Pancreas (tissue), 10 donors: ENCODE measurements at regions not wholly inside any gene's neighbourhood (a gene's known extent, or its start where the extent isn't known, plus 50 kb on each side); places are given as distances from the start of the nearest gene placed in this dataset.

ENCODE experiments used
- ATAC-seq, 4 donors: fragments of 200-7000 bp; cut with Tn5 transposase; one replicate each; pipeline versions ENCODE4 v1.8.0 to v1.9.1; 2020; ENCODE audit warnings: mild to moderate bottlenecking in 4 of 4, moderate library complexity in 4 of 4
- DNase-seq, 6 donors: peaks; one replicate each; pipeline ENCODE4 v3.0.0-alpha.2; 2020
- FAIRE-seq: peaks from 2 replicates; lab custom pipeline; 2012; peaks lifted over from hg19 to GRCh38; lab: Jason Lieb, UNC
- H3K27ac ChIP-seq, 4 donors: fragments of 200-600 bp; sonication (generic); 1 replicate in 3 of 4; 2 replicates in 1 of 4; pipeline versions ENCODE4 v1.5.0 to v1.8.0; 2020
- H3K27me3 ChIP-seq, 4 donors: fragments of 200-600 bp; one replicate each; pipeline ENCODE4 v1.8.0; 2021
- H3K36me3 ChIP-seq, 3 donors: fragments of 200-600 bp; sonication (generic) in 1 of 3; one replicate each; pipeline versions ENCODE4 v1.5.0 to v1.8.0; 2020 to 2021
- H3K4me1 ChIP-seq, 3 donors: fragments of 200-600 bp; one replicate each; pipeline ENCODE4 v1.8.0; 2021
- H3K4me3 ChIP-seq, 4 donors: fragments of 200-600 bp; sonication (generic) in 2 of 4; one replicate each; pipeline versions ENCODE4 v1.5.0 to v1.8.0; 2020 to 2021
- H3K9me3 ChIP-seq, 4 donors: fragments of 200-600 bp; one replicate each; pipeline ENCODE4 v1.8.0; 2021
- CTCF ChIP-seq, 4 donors: fragments of 200-600 bp; sonication (generic) in 3 of 4; IDR thresholded peaks; one replicate each; pipeline versions ENCODE4 v1.5.0 to v1.8.0; 2021; ENCODE audit warnings: antibody characterized with exemption in 4 of 4
- WGBS, 2 donors: extraction: QIAGEN DNeasy Blood & Tissue Kit; methylation state at CpG; one replicate each; pipeline ENCODE4 v1.1.7; 2013; 5-methylcytosine and 5-hydroxymethylcytosine counted together
- intact Hi-C, 3 donors: fragments of 100-400 bp; cut with DNase I; formaldehyde crosslinking; loops; one replicate each; pipeline versions ENCODE4 v1.11.1 to v1.14.2; 2022
- donor health status: healthy with polysubstance abuse.
- donor health status: DM: no; HTN: no; CAD: no; lungs with moderate emphysema.
- donor health status: DM: no; HTN: no; CAD: no.
- donor health status: control.
- donor health status: control.
- donor health status: Bipolar disorder and iron deficiency.
- donor health status: DM: yes; HTN: yes; CAD: no.
- donor health status: DM: no; HTN: no; CAD: no.
- donor health status: DM: no; HTN: no; CAD: no.
- donor health status: DM: yes; HTN: yes; CAD: no.

GRCh38 chr4:24236120-24236519, 346.3 kb upstream of the PPARGC1A start:
- H3K4me3 ChIP-seq = no peak overlapping the region
- H3K9me3 ChIP-seq = no peaks in the 10 kb centered on the region
- WGBS, 2 donors = 64 to 65% methylated on average over 5 of the region's 5 CpGs
- DNase-seq (no peak), ATAC-seq (no peak), FAIRE-seq (no peak)
- no peaks in the 10 kb centered on the region for H3K4me1 ChIP-seq
- intact Hi-C loops = no loop called here
- H3K27ac ChIP-seq = no peak overlapping the region
- no peak for TF ChIP-seq CTCF (IDR thresholded peaks at IDR 0.05)
- no peaks in the 10 kb centered on the region for H3K27me3 ChIP-seq
- H3K36me3 ChIP-seq = no peaks in the 10 kb centered on the region

- H3K27ac ChIP-seq = no peak overlapping the region
- ATAC-seq = no peak
- intact Hi-C loops = no loop called here
- no peak for TF ChIP-seq CTCF (IDR thresholded peaks at IDR 0.05)
- no peak for FAIRE-seq
- H3K9me3 ChIP-seq = no peaks in the 10 kb centered on the region
- no peak overlapping the region for H3K4me3 ChIP-seq
- H3K4me1 ChIP-seq = no peaks in the 10 kb centered on the region
- H3K36me3 ChIP-seq = no peaks in the 10 kb centered on the region
- no peak for DNase-seq
- H3K27me3 ChIP-seq = no peaks in the 10 kb centered on the region
Observed at GRCh38 chr4:24235618-24236017, 345.8 kb upstream of the PPARGC1A start.

GRCh38 chr4:24234288-24234848, 344.5 kb upstream of the PPARGC1A start:
- Histone ChIP-seq H3K4me3 (no peak overlapping the region), H3K4me1 (no peaks in the 10 kb centered on the region), H3K36me3 (no peaks in the 10 kb centered on the region), H3K27me3 (peaks cover 0 to 4% (median 0%) of the 10 kb centered on the region in 4 donors), H3K27ac (no peak overlapping the region), H3K9me3 (no peaks in the 10 kb centered on the region)
- FAIRE-seq = no peak
- intact Hi-C loops = no loop called here
- ATAC-seq = no peak
- TF ChIP-seq CTCF (IDR thresholded peaks at IDR 0.05) = no peak
- WGBS, 2 donors = 59 to 77% methylated on average over 3 of the region's 3 CpGs
- no peak for DNase-seq

- FAIRE-seq (no peak), DNase-seq (no peak), ATAC-seq (no peak)
- no peak overlapping the region for H3K4me3 ChIP-seq
- intact Hi-C loops = no loop called here
- 66 to 75% methylated on average over 6 of the region's 6 CpGs for WGBS, 2 donors
- no peaks in the 10 kb centered on the region for H3K9me3 ChIP-seq
- TF ChIP-seq CTCF (IDR thresholded peaks at IDR 0.05) = no peak
- H3K27ac ChIP-seq = no peak overlapping the region
- H3K36me3 ChIP-seq = no peaks in the 10 kb centered on the region
- peaks cover 0 to 4% (median 0%) of the 10 kb centered on the region in 4 donors for H3K27me3 ChIP-seq
- no peaks in the 10 kb centered on the region for H3K4me1 ChIP-seq
Observed at GRCh38 chr4:24230955-24231354, 341.1 kb upstream of the PPARGC1A start.

GRCh38 chr4:24229978-24230377, 340.1 kb upstream of the PPARGC1A start:
- no peak for TF ChIP-seq CTCF (IDR thresholded peaks at IDR 0.05)
- Histone ChIP-seq H3K9me3 (no peaks in the 10 kb centered on the region), H3K4me1 (no peaks in the 10 kb centered on the region), H3K36me3 (no peaks in the 10 kb centered on the region), H3K27ac (no peak overlapping the region), H3K27me3 (peaks cover 0 to 4% (median 0%) of the 10 kb centered on the region in 4 donors), H3K4me3 (no peak overlapping the region)
- DNase-seq = no peak
- no peak for ATAC-seq
- FAIRE-seq = no peak
- intact Hi-C loops = no loop called here
- 56 to 67% methylated on average over 4 of the region's 4 CpGs for WGBS, 2 donors
